ENCODE measurements at regions not wholly inside any gene's neighbourhood (a gene's known extent, or its start where the extent isn't known, plus 50 kb on each side); places are given as distances from the start of the nearest gene placed in this dataset.

- H3K4me3 ChIP-seq: no peak overlapping the region
- no peaks in the 10 kb centered on the region for H4K20me1 ChIP-seq (ENCODE audit: insufficient read depth)
- peaks cover 7% of the 10 kb centered on the region; the same call in 1 of the 2 replicates for H3K4me1 ChIP-seq (ENCODE audit: insufficient read depth)
- no peaks in the 10 kb centered on the region for H3F3A ChIP-seq (ENCODE audit: insufficient read depth)
- H3K79me2 ChIP-seq (ENCODE audit: insufficient read depth): no peaks in the 10 kb centered on the region
- no peak overlapping the region for H2AFZ ChIP-seq
- H3K9me2 ChIP-seq (ENCODE audit: insufficient read depth): no peaks in the 10 kb centered on the region
- WGBS, 2 experiments (ENCODE audit: low coverage in 1 of 2, low lambda C conversion rate in 2 of 2, missing lambda C conversion rate in 2 of 2): 7 to 8% methylated on average over 3 of the region's 3 CpGs
- H3K36me3 ChIP-seq (ENCODE audit: low read depth): no peaks in the 10 kb centered on the region
- peak; percentile 89 for DNase-seq
- H3K27me3 ChIP-seq (replicated peaks; ENCODE audit: insufficient read depth): no peaks in the 10 kb centered on the region
- no peak for TF ChIP-seq EZH2 (IDR thresholded peaks at IDR 0.05; ENCODE audit: insufficient read depth, poor library complexity, severe bottlenecking)
- no peak for TF ChIP-seq EZH2phosphoT487 (IDR thresholded peaks at IDR 0.05; ENCODE audit: insufficient read depth, low read depth)
- no peaks in the 10 kb centered on the region for H3K9me3 ChIP-seq (ENCODE audit: low read depth)
- peak overlapping the region; percentile 3 for H3K4me2 ChIP-seq (ENCODE audit: unreplicated experiment)
- in situ Hi-C loops (cut with MboI): no loop called here
- H3K27ac ChIP-seq: no peak overlapping the region
- H3K9ac ChIP-seq: no peak overlapping the region
These were observed 255.1 kb downstream of the MAT2B start for GRCh38 chr5:163760498-163760897.

GRCh38 chr5:163766936-163767670, 261.7 kb downstream of the MAT2B start:
- no peak for DNase-seq
- H4K20me1 ChIP-seq (ENCODE audit: insufficient read depth): no peaks in the 10 kb centered on the region
- H3K9me3 ChIP-seq (ENCODE audit: low read depth): no peaks in the 10 kb centered on the region
- peaks cover 25% of the 10 kb centered on the region for H3K27me3 ChIP-seq (replicated peaks; ENCODE audit: insufficient read depth)
- in situ Hi-C loops (cut with MboI): no loop called here
- H3K4me1 ChIP-seq (ENCODE audit: insufficient read depth): no peaks in the 10 kb centered on the region
- H3K9ac ChIP-seq: no peak overlapping the region
- no peak overlapping the region for H3K4me3 ChIP-seq
- no peaks in the 10 kb centered on the region for H3K79me2 ChIP-seq (ENCODE audit: insufficient read depth)
- H3K4me2 ChIP-seq (ENCODE audit: unreplicated experiment): no peak overlapping the region
- TF ChIP-seq EZH2phosphoT487 (IDR thresholded peaks at IDR 0.05; ENCODE audit: insufficient read depth, low read depth) (no peak), EZH2 (IDR thresholded peaks at IDR 0.05; ENCODE audit: insufficient read depth, poor library complexity, severe bottlenecking) (no peak)
- no peak overlapping the region for H3K27ac ChIP-seq
- no peaks in the 10 kb centered on the region for H3K9me2 ChIP-seq (ENCODE audit: insufficient read depth)
- 25 to 32% methylated on average over 8 of the region's 8 CpGs for WGBS, 2 experiments (ENCODE audit: low coverage in 1 of 2, low lambda C conversion rate in 2 of 2, missing lambda C conversion rate in 2 of 2)
- no peaks in the 10 kb centered on the region for H3F3A ChIP-seq (ENCODE audit: insufficient read depth)
- no peaks in the 10 kb centered on the region for H3K36me3 ChIP-seq (ENCODE audit: low read depth)
- no peak overlapping the region for H2AFZ ChIP-seq

- Histone ChIP-seq H2AFZ (no peak overlapping the region), H3K4me2 (ENCODE audit: unreplicated experiment) (no peak overlapping the region), H3K4me1 (ENCODE audit: insufficient read depth) (no peaks in the 10 kb centered on the region), H3K9me3 (ENCODE audit: low read depth) (no peaks in the 10 kb centered on the region), H3K36me3 (ENCODE audit: low read depth) (no peaks in the 10 kb centered on the region), H3K4me3 (no peak overlapping the region), H3K27ac (no peak overlapping the region), H3F3A (ENCODE audit: insufficient read depth) (no peaks in the 10 kb centered on the region), H4K20me1 (ENCODE audit: insufficient read depth) (no peaks in the 10 kb centered on the region), H3K79me2 (ENCODE audit: insufficient read depth) (no peaks in the 10 kb centered on the region), H3K27me3 (replicated peaks; ENCODE audit: insufficient read depth) (peaks cover 36% of the 10 kb centered on the region), H3K9ac (no peak overlapping the region), H3K9me2 (ENCODE audit: insufficient read depth) (no peaks in the 10 kb centered on the region)
- no peak for TF ChIP-seq EZH2 (IDR thresholded peaks at IDR 0.05; ENCODE audit: insufficient read depth, poor library complexity, severe bottlenecking)
- TF ChIP-seq EZH2phosphoT487 (IDR thresholded peaks at IDR 0.05; ENCODE audit: insufficient read depth, low read depth): no peak
- in situ Hi-C loops (cut with MboI): no loop called here
- 32 to 49% methylated on average over 2 of the region's 2 CpGs for WGBS, 2 experiments (ENCODE audit: low coverage in 1 of 2, low lambda C conversion rate in 2 of 2, missing lambda C conversion rate in 2 of 2)
- no peak for DNase-seq
These were observed 265.2 kb downstream of the MAT2B start for GRCh38 chr5:163770625-163771024.

- in situ Hi-C loops (cut with MboI): no loop called here
These were observed 266.8 kb downstream of the MAT2B start for GRCh38 chr5:163772241-163772640.

More at GRCh38 chr5:163772241-163772640, 266.8 kb downstream of the MAT2B start:
- Histone ChIP-seq H3K9me3 (ENCODE audit: low read depth) (no peaks in the 10 kb centered on the region), H3K4me2 (ENCODE audit: unreplicated experiment) (no peak overlapping the region), H3K4me3 (no peak overlapping the region), H3K4me1 (ENCODE audit: insufficient read depth) (no peaks in the 10 kb centered on the region), H3K36me3 (ENCODE audit: low read depth) (no peaks in the 10 kb centered on the region), H3K79me2 (ENCODE audit: insufficient read depth) (no peaks in the 10 kb centered on the region), H2AFZ (no peak overlapping the region), H3K27ac (no peak overlapping the region), H3K27me3 (replicated peaks; ENCODE audit: insufficient read depth) (peaks cover 36% of the 10 kb centered on the region), H3K9me2 (ENCODE audit: insufficient read depth) (no peaks in the 10 kb centered on the region), H4K20me1 (ENCODE audit: insufficient read depth) (no peaks in the 10 kb centered on the region), H3K9ac (no peak overlapping the region), H3F3A (ENCODE audit: insufficient read depth) (no peaks in the 10 kb centered on the region)
- WGBS, 2 experiments (ENCODE audit: low coverage in 1 of 2, low lambda C conversion rate in 2 of 2, missing lambda C conversion rate in 2 of 2): 38% methylated on average over 1 of the region's 1 CpG
- TF ChIP-seq EZH2 (IDR thresholded peaks at IDR 0.05; ENCODE audit: insufficient read depth, poor library complexity, severe bottlenecking) (no peak), EZH2phosphoT487 (IDR thresholded peaks at IDR 0.05; ENCODE audit: insufficient read depth, low read depth) (no peak)
- no peak for DNase-seq
